ENCODE measurements at regions not wholly inside any gene's neighbourhood (a gene's known extent, or its start where the extent isn't known, plus 50 kb on each side); places are given as distances from the start of the nearest gene placed in this dataset.
"Not testable (repeated sequence)": the region's sequence is repeated elsewhere in the genome, so short reads cannot be mapped to it uniquely, and the experiment has no call there.

DNA sequence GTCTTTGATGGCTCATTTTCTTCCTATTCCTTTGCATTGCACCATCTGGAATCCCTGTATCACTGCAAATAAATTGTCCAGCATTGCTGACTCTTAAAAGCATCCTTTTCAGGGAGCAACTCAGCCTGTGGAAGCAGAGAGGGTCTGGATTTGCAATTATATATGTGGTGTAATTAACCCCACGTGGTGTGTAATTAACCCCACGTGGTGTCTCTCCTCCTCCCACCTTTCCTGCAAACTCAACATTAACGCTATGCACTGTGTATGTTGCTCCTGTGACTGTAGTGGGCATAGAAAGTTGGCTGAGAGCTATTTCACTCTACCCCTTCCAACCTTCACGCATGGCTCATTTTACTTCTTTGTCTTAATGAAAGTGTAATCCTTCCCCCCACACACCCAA, 689.0 kb upstream of the COBL start:
- FAIRE-seq: no peak

DNA sequence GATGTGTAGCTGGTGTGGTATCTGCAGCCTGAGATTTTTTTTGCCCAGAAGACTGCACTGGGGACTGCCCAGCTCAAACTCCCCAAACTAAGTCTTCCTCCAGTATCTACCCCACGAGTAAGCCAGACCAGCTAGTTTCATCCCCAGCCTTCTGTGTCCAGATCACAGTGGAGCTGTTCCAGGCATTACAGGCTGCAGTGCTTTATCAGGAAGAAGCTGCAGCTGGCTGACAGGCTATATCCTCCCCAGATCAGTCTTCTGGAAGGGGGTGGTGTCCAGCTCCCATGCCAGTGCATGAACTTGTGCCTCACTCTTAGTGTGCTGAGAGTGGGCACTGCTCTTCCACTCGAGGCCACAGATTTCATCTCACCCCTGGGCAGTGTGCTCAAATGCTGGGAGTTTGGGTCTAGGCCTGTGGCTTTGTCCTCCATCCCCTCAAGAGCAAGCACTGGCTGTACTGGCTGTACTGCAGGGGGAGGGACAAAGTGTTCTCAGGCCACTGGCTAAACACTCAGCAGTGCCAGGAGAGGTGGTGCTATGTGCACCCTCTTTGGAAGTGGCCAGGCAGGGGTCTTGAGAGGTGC, 679.1 kb upstream of the COBL start:
- FAIRE-seq: no peak

DNA sequence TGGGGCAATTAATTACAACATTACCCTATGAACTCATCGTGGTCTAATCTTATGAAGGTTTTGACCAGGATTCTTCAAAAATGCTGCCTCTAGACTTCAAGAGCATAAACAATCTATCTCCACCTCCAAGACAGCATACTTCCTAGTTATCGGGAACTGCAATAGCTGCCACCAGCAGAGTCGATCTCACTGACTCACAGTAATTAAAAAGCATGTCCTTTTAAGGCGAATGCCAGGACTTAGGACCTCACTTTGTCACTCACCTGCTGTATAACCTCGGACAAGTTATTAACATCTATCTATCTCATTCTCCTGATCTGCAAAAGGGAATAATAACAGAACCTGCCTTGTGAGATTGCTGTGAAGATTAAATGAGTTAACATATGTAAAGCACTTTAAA, 666.0 kb upstream of the COBL start:
- no peak for FAIRE-seq

DNA sequence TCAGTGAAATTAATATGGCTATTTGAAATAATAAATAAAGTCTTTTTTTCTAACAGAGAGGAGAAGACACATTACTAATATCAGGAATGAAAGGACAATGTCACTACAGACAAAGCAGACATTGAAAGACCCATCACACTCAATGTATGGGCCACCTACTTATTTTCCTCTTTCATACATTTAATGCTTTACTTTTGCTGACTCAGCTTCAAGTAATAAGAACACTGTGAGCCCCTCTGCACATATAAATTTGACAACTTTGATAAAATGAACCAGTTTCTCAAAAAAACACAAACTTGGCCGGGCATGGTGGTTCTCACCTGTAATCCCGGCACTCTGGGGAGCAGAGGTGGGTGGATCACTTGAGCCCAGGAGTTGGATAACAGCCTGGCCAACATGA, 664.2 kb upstream of the COBL start:
- no peak for FAIRE-seq

DNA sequence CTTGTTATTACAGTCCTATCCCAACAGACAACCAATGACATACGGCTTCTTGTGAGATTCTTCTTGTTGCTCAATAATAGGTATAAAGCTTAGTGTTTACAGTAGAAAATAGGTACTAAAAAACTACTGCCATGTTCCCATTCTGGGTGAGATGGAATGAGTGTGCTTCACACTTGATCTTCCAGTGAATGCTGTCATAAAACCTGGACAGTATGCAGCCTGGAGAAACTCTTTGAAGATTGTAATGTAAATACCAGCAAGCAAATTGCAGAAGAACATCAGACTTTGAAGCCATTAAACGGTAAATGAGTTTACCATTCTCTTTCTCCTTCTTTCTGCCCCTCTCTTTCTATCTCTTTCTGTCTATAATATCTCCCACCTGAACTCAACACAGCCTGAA, 663.7 kb upstream of the COBL start:
- FAIRE-seq: no peak

DNA sequence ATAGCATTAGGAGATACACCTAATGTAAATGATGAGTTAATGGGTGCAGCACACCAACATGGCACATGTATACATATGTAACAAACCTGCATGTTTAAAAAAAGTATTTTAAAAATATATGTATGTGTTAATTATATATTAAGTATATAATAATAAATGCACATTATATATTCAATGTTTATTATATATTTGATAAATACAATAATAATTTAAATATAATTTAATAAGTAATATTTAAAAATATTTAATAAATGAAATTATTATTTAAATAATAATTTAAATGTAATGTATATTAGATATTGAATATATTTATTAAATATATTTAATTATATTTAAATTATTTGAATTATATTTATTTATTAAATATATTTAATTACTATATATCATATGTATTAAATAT, 661.3 kb upstream of the COBL start:
- peak; percentile 98 for FAIRE-seq

DNA sequence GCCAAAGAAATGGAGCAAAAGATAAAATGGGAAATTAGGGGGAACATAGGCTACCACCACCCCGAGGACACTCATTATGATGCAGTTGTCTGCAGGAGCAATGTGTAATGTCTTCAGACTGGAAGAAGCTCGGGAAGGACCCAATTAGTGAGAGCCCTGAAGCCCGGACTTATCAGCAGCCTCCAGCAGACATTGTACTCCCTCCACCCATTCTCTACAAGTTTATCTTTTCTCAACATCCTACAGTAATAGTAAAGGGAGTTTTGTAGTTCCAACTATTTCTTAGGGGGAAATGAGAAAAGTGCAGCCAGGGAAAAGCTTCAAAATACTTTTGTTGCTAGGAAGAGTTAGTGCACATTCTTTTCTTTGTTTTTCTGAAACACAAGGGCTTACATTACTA, 657.3 kb upstream of the COBL start:
- no peak for FAIRE-seq

DNA sequence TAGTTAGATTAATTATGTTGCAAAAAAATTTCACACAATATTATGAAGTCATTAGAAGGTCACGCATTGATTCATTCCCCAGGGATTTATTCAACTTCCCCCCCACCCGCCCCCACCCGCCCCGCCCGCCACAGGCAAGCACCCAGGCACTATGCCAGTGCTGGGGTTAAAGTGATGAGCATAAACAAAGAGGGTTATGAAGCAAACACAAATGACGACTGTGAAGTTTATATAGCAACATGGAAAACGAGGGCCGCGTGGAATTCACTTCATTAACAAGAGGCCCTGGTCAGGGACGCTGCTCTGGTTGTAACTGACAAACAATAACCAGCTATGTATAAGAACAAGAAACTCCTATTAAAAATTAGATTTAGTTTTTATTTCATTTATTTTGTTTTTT, 656.5 kb upstream of the COBL start:
- no peak for FAIRE-seq

DNA sequence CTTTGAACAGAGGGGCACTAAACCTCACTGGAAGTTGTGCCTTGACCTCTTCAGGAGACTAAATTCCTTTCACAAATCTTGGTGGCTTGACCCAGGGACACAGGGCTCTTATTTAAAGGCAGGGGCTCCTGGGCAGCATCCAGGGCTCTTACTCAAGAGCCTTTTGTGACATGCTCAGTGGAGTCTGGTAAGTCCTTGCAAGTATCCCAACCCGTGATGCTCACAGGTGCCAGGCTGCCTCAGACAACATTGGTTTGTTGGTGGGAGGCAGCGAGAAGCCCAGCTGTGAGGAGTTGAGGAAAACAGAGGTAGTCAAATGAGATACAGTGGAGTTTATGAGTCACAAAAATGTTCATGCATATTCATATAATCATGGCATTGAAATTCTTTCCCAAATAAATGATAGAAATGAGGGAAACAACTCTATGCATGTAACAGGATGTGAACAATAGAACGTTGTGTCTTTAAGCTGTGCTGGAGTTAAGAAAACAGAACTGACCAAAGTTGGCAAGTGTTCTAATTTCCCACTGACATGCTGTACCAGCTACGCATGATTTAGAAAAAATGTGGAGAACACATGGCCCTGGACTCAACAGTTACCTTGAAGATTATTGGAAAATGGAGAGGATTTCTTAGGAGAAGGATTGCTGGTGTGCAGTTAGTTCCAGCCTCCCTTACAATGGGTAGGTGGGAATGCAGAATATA, 654.5 kb upstream of the COBL start:
- FAIRE-seq: no peak

DNA sequence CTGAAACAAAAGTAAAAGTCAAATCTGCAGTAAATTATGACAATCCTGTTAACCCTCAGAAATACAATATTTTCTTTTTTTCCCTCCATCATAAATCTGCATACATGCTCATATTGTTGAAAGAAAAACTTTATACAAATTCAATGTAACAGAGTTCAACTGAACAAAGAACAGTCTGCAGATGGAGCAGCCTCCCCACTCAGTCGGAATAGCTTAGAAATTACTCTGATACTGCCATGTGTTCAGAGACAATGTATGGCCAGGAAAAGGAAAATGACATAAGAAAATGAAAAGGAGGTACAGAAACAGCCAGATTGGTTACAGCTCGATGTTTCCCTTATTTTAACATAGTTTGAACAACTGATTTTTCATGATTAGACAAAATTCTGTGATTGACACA, 651.9 kb upstream of the COBL start:
- no peak for FAIRE-seq

DNA sequence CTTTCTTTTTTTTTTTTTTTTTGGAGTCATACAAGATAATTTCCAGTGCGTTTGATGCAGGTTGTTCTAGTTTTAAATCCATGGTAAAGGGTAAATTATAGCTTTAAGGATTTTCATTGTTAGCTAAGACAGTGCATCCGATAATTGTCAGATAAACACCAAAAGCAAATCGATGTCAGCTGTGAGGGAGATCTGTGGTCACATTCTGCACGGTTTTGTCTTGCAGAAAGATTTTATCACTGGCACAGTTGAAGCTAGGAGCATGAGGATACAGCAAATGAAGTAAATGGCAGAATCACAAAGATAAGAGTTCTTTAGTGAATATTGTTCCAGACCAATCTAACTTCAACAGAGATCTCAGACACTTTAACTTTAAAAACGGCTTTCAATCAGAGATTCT, 648.8 kb upstream of the COBL start:
- no peak for FAIRE-seq

DNA sequence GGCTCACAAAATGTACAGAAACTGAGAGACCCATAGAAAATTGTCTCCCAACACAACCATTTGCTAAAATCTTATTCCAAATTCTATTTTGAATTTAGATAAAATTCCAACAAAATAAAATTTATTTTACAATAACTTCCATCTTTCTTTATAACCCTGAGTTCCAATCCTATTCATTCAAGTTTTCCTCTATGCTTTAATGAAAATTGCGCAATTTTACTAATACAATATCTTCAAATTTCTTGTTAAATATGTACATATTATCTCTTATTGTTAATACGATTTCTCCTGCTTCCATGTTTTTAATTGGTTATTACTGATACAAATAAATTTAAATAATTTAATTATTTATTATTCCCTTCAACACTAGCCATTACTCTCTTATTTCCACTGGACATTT, 645.2 kb upstream of the COBL start:
- FAIRE-seq: peak; percentile 38

DNA sequence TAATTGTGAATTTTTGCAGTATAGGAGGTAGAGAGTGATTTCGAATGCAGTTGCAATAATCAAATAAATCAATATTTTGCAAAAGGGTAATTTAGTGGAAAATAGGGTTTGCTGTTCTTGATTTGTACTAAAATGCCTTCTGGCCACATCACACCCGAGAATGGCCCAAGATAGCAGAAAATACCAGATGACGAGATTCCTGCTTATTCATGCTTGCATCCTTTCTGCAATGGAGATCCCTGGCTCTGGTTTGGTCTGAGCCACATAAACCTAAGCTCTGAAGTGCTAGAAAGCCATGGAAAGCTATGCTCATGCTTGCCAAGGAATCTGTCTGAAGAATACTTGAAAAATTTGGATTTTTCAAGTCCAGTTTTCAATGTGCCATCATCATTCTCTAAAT, 634.2 kb upstream of the COBL start:
- peak; percentile 15 for FAIRE-seq

DNA sequence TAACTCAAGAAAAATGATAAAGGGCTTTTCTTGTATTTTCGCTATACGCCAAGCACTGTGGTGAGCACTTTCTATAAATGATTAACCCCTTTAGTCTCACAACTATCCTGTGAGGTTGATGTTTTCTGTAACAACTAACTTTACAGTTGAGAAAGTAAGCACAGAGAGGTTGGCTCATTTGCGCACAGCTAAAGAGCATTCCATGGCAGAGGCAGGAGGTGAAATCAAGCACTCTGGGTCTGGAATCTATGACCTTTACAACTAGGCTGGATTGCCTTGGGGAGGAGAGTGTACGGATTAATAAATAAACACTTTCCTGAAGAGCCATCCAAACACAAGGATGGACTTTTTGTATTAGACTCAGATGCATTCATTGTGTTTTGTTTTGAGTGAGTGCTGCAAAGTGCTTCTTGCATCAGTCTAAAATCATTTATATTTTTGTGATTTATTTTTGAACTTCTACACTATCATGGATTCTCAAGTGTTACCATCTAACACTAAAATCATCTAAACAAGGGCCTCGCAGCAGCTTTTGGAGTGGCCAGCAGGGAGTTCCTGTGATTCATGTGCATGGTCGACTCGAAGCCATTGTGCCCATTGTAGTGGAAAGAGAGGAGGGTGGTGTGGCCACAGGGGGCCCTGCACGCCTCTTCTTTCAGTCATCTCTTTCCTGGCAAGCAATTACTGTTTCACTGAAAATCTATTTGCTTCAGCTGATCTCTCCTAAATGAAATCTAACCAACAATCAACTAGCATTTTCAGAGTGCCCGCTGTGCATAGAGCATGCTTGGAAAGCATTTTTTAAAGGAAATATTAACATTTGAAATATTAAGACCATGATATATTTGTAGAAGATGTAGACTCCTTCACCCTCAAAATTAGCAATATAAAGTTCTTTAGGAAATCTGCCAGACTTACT, 633.4 kb upstream of the COBL start:
- peak; percentile 62 for FAIRE-seq

DNA sequence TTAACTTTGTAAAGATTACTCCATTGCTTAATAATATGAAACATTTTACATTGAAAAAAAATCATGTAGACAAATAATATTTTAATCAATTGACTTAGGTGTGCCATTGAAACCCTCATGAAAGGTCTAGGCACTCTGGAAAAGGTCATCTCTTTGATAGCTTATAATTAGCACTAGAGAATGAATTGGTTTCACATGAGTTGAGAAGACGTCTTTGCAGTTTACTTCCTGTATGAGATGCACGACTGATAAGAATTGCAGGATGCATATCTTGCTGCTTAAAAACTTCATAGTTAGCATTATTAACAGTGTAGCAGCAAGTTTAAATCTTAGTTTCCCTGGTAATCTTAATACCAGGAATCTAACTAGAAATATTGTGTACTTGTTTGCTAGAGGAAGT, 614.2 kb upstream of the COBL start:
- FAIRE-seq: no peak

DNA sequence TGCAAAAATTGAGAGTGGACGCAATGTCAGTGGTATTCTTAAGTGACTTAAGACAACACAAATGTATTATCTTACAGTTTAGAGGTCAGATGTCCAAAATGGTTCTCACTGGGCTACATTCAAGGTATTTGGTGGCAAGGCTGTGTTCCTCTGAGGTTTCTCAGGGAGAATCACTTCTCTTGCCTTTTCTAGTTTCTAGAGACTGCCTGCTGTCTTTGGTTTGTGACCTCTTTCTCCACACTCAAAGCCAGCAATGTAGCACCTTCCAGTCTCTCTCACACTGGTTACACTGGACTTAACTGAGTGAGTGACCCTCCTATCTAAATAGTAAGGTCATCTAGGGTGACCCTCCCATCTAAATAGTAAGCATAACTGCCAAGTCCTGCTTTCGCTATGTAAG, 613.2 kb upstream of the COBL start:
- FAIRE-seq: no peak

DNA sequence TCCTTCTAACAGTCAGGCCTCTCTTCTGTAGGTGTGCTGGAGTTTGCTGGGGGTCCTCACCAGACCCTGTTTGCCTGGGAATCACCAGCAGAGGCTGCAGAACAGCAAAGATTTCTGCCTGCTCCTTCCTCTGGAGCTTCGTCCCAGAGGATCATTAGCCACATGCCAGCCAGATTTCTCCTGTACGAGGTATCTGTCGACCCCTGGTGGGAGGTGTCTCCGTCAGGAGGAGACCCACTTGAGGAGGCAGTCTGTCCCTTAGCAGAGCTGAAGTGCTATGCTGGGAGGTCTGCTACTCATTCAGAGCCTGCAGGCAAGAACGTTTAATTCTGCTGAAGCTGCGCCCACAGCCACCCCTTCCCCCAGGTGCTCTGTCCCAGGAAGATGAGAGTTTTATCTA, 611.1 kb upstream of the COBL start:
- no peak for FAIRE-seq

DNA sequence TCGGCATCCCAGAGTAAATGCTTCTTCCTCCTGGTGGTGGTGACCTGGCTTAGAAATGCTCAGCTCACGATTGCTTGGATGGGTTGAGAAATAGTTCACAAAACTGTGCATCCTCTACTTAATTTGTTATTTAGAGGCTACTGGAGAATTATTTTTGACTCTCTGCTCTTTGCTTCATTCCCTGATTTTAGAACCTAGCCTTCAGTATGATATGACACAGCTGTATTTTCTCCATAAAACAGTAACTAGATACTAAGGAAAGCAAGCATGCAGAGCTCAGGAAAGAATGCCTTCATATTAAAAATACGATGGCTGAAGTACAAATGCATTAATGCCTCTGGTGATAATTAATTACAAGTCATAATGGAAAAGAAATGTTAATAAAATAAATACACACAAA, 602.0 kb upstream of the COBL start:
- FAIRE-seq: no peak

DNA sequence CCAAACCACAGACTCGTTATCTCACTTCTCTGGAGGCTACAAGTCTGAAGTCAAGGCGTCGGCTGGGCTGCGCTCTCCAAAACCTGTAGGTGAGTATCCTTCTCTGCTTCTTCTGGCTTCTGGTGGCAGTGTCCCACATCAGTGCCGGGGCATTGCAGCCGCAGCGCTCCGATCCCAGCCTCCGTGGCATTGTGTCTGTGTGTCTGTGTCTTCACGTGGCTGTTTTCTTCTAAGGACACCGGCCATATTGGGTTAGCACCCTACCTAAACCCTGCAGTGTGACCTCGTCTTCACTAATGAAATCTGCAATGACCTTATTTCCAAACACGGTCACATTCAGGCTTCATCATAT, 584.9 kb upstream of the COBL start:
- FAIRE-seq: no peak

DNA sequence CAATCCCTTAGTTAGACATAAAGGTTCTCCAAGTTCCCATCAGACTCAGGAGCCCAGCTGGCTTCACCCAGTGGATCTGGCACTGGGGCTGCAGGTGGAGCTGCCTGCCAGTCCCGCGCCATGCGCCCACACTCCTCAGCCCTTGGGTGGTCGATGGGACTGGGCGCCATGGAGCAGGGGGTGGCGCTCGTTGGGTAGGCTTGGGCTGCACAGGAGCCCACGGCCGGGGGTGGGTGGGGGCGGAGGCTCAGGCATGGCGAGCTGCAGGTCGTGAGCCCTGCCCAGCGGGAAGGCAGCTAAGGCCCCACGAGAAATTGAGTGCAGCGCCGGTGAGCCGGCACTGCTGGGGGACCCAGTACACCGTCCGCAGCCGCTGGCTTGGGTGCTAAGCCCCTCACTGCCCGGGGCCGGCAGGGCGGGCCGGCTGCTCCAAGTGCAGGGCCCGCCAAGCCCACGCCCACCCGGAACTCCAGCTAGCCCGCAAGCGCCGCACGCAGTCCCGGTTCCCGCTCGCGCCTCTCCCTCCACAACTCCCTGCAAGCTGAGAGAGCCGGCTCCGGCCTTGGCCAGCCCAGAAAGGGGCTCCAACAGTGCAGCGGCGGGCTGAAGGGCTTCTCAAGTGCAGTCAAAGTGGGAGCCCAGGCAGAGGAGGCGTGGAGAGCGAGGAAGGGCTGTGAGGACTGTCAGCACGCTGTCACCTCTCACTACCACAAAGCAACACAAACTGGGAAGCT, 584.3 kb upstream of the COBL start:
- FAIRE-seq: not testable (repeated sequence)

DNA sequence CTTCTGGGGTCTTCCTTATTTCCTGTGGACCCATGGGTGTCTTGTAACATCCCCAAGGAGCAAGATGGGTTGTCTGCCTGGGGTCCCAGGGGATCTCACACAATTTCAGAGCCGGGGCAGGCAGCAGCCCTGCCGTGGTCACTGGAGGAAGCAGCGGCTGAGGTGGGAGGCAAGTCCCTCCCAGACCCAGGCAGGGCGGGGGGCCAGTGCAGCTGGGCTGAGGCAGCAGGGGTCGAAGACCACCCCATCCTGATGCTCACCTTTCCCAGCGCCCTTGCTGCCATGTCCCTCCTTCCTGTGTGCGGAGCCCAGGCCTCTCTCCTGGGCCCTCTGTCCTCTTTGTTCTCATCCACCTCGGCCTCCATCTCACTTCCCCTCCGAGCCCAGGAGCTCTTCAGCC, 583.0 kb upstream of the COBL start:
- no peak for FAIRE-seq

DNA sequence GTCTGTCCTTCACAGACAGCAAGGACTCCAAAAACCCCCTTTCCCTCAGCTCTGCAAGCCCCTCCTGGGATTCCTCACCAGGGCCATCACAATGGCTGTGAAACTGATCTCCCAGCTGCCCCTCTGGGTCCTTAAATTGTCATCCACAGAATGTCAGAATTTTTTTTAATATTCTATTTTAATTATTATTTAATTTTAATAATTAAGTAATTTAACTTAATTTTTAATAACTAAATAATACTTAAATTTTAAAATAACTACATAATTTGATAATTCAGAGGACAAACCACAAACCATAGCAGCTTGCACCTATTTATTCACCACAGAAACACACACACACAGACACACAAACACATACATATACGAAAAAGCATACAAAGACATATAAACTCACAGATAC, 565.8 kb upstream of the COBL start:
- no peak for FAIRE-seq

DNA sequence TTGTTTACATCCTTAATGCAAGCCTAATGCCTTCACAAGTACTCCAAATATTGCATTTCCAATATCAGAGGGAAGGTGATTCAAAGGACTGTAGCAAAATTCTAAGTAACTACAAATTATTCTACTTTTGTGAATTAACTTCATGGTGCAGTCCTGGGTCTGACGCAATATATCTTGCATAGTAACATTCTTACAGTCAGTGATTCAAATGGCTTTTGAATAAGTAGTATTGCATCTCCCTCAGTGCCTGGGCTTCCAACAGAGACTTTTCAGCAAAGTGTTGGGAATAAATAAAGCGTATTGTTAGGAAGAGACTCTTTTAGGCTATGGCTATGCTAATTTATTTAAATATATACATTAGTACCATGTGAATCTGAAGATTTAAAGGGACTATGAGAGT, 564.7 kb upstream of the COBL start:
- no peak for FAIRE-seq

DNA sequence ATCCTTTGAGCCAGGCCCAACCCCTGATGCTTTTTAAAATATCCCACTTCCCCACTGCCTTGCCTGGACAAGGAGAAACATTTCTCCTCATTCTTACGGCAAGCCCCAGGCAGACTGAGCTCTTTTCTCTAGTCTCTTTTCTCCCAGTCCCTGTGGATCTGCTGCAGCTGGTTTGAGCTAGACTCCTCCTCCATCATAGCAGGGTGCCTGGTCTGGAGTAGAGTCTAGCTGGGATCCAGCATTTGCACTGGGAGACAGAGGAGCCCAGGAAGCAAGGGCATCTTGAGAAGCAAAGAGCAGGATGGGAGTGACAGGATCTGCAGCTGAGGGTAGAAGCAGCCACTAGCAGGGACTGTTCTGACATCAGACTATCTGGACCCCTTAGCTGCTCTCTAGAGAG, 562.3 kb upstream of the COBL start:
- no peak for FAIRE-seq

Measured in TTC549 (cell line).